NCI-H774 (cell line): ENCODE measurements at regions not wholly inside any gene's neighbourhood (a gene's known extent, or its start where the extent isn't known, plus 50 kb on each side); places are given as distances from the start of the nearest gene placed in this dataset.

ENCODE experiments used
- DNase-seq: peaks from one replicate; lab custom pipeline; 2025; lab: John Stamatoyannopoulos, UW

DNA sequence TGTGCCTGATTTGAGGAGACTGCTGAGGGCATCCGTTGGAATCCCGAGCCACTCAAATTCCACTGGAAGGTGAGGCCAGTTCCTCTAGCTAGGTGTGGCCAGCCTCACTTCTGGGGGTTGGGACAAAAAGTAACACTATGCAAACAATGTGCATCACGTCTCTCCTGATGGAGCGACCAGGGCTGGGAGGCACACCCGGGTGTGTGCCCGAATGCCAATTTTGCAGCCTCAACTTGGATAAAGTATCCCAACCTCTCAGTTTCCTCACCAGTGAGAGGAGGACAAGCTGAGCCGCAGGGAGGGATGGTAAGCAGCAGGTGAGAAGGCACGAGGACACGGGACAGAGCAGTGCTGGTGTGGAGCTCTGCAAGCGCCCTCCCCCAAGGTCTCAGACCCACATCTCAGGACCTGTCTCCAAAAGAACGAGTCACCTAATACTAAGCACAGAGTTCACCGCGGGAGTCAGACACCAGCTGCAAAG, 218.3 kb downstream of the HAUS1 start:
- DNase-seq: no peak

DNA sequence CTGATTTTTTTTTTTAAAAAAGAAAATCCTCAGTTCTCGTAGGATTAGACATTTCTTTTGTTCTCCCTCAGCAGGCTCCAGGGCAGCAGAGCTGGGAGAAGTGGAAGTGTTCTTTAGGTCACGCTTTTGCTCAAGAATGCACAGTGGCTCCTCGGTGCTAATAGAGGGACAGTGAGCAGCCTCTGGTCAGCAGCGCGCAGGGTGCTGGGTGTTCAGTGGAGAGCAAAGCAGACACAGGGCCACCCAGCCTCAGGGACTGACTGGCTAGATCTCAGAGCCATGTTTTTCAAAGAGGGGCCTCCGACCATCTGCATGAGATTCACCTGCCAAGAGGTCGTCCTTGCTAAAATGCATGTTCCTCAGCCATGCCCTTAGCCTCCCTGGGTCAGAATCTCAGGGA, 218.8 kb downstream of the HAUS1 start:
- DNase-seq: no peak

DNA sequence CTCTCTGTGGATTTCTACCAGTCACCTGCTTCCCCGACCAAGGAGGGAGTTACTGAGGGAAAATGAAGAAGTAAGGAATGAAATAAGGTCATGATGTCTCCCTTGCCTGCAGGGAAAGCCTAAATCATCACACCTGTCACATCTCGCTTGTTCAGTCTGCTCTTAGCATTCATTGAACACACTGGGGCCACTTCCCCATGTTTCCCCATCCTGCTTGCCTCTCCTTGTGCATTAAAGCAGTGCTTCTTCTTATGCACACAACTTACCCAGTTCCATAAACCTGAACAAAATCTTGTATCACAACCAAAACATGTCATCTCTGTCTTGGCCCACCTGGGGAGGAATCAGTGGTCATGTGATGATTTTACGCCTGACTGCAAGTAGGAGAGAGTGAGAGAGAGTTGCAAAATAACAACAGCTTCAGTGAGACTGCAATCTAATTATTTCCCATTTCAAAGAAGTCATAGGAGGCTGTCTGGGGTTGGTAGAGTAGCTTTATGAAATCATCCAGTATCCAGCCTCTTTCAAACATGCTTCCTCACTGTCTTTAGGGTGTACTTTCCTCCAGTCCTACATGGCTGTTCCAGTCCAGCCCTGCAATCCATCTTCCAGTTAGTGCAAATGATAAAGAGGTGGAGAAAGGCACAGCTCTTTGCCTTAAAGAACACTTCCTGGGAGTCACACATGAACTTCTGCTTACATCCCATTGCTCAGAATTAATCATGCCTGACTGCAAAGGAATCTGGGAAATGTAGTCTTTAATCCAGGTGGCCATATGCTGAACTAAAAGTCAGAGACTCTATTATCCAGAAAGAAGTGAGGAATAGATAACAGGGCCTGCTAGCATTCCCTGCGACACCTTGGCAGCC, 220.1 kb downstream of the HAUS1 start:
- DNase-seq: peak; percentile 11

DNA sequence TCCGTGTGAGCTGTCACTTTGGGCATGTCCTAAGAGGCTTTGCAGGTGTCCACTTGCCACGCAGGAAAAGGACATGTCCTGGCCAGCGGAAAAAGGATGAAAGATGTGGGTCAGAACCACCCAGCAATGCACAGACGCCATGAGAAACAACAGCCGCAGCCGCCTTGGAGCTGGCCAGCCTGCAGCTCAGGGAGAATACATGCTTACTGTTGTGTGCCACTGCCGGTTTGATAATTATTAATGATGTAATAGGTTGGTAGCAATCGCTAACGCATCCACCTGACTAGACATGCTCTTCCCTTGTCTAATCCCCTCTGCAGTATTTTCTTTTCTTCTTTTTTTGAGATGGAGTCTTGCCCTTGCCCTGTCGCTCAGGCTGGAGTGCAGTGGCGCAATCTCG, 221.7 kb downstream of the HAUS1 start:
- DNase-seq: no peak

DNA sequence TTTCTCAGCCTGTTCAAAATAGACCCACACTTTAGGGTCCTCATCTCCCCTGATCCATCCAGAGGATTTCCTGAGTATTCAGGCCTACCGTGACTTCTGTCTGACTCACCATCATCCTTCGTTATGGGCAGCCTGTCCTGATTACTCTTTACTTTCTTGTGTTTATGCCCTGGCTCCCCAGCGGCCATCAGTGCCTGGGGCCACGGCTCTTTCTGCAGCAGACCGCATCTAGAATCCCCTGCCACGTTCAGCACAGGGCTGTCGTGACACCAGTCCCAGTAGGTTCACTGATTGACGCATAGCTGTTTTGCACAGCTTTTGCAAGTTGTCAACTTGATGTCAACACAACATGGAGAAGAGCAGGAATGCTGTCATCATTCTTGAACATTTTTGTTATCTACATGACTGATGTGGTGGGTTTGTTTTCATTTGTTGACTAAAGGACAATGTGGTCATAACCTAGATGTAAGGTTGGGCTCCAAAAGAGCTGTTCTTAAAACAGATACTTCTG, 225.6 kb downstream of the HAUS1 start:
- no peak for DNase-seq

DNA sequence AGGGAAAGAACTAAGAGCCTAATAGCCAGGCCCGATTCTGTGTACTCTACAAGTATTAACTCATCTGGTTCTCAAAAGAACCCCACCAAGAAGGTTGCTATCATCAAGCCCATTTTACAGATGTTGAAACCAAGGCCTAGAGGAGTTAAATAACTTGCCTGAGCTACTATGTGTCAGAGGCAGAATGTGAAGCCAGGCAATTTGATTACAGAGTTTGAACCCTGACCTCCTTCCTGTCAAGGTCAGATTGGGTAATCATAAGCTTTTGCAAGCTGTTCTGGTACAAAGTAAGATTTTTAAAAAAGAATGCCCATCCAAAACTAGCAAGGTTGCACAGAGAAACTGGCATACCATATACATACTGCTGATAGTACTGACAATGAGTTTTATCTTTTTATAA, 227.1 kb downstream of the HAUS1 start:
- DNase-seq: no peak

DNA sequence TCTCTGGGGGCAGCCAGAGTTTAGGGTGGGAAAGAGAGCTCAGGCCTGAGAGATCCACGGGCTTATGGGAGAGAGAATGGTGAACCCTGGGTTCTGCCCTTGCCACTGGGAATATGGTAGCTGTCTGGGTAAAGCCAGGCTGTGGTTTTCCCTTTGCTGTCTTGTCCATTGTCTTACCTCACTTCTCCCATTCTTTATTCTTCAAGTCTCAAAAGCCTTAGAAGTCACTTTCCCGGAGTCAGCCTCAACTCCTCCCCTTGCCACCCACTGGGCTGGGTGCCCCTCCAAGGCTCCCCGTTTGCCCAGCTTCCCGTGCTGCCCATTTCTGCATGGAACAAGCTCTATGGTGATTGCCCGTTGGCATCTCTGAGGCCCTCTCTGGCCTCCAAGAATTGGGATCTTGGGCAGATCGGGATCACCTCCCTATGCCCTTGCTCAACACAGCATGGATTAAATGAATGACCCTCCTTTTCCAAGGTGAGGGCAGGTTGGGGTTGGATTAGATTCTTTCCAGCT, 228.2 kb downstream of the HAUS1 start:
- DNase-seq: no peak

DNA sequence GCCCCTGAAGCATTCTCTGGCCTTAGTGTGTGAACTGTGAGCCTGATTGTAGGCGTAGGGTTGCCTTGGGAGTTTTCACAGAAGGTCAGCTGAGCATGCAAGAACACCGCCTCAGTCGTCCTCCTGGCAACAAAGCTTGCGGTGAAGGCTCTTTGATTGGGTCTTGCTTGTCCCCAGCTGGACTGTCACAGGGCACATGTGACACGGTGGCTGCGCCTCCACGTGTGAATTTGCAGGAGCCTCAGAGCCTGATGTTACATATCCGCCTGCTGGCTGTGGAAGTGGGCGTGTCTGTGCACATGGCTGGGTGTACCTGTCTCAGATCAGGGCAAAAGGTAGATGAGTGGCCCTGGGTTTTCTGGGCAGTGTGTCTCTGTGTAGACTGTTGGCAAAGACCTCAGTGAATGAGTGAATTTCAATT, 228.7 kb downstream of the HAUS1 start:
- peak; percentile 13 for DNase-seq

DNA sequence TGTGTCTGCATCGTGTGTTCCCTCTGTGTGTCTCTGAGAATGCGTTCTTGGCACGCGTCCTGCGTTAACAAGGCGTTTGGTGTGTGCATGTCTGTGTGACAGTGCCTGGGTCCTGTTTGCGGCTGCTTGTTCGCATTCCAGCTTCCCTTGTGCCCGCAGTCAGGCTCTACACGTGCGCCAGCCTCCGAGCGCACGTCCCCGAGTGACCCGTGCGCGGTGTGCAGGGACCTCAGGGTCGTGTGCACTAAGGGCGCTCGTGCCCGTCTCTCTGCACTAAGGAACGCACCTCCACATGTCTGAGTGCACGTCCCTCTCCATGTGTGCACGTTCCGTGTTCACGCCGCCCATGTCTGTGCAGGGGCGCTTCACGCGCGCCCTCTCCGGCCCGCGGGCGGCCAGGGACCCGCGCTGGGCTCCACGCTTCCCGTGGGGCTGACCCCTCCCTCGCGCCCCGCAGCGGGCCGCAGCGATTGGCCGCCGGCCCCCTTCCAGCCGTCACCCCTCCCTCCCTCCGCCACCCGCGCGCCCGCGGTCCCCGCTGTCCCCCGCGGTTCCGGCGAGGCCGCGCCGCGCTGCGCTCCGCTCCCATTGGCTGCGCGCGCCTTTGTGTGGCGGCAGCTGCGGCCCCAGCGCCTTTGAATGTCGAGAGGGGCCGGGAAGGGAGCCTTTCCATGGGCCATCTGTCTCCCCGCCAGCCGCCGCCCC, 229.4 kb downstream of the HAUS1 start:
- peak; percentile 70 for DNase-seq

DNA sequence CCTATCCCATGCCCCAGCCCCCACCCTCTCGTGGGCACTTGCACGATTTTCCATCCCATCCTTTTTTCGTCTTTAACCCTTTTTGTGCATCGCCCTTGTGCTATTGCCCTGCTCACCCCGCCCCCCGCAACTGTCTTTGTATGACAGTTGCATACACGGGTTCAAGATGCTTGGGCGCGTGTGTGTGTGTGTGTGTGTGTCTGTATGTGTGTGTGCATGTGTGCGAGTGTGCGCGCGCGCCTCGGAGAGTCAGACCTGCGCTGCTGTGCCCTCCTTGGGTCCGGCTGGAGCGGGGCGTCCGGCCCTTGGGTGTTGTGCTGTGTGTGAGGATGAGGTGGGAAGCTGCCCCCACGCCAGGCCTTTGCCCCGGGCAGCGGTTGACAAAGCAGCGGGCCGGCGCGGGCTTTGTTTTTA, 230.7 kb downstream of the HAUS1 start:
- DNase-seq: peak; percentile 9

DNA sequence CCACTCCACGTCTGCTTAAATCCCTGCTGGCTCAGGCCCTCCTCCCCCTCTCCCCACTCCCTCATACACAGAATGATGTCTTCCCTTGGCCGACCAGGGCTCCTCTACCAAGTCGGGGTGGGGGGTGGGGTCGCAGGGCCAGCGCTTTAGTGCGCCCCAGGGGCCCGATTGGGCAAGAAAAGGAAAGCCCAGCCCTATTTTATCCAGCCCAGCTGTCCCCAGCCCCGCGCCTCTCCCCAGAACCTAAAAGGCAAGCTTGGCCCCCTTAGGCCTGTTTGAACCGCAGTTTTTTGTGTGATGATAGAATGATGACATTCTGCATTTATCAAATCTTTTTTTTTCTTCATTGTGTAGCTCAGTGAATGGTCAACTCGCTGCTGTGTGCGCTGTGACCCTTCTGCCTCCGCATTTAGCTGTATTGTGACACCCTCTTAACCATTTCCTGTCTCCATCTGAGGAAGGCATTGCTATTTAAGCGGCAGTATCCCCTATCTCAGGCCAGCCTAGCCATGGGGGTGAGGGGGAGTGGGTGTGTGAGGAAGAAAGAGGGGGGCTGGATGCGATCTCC, 231.4 kb downstream of the HAUS1 start:
- DNase-seq: no peak

DNA sequence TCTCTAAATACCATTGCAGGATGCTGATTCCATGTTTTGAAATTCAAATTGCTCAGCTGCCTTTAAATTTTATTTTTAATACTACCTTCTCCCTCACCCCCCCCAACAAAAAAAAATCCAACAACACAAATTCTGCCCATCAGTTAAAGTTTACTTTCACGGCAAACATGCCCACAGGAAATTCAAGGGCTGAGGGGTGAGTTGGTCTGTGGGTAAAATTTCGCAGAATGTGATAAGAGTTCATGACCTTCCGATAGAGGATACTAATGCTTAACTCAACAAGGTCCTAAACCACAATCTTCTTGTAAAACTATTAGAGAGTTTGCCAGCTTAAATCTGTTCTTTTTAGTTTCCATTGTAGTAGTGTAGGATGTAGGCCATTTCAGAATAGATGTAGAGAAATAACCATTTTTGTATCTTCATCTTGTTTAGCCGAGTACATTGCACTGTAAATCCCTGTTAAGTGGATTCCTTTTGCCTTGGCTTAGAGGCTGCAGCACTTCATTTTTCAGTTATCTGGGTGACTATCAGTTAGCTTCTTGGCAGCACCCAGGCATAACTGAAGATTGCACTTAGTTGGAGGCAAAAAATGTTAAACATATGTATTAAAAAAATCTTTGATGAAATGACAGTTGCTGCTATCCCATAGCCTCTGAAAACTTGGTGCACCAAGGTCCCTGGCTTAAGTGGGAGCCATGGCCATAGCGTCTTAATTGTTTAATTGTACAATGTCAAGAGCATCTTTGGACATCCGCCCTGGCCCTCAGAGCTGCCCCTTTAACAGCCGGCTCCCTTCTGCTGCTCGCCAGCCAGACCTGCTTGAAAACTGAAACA, 232.3 kb downstream of the HAUS1 start:
- DNase-seq: no peak

DNA sequence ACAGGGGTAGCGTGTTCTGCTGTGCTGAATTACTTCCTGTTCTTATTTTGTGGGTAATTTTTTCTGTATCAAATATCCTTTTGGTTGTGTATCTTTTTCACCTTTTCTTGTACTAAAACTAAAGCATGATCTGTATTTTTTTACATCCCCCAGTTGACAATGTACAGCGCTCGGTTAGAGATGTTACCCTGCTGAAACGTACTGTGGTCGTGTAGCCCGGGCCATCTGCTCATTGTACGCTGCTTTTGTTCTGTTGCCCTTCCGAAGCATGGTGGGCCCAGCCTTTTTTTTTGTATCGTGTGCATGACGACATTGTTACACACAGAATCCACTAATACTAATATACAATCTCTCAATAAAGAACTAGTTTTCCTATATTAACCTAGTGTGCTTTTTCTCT, 233.1 kb downstream of the HAUS1 start:
- no peak for DNase-seq

DNA sequence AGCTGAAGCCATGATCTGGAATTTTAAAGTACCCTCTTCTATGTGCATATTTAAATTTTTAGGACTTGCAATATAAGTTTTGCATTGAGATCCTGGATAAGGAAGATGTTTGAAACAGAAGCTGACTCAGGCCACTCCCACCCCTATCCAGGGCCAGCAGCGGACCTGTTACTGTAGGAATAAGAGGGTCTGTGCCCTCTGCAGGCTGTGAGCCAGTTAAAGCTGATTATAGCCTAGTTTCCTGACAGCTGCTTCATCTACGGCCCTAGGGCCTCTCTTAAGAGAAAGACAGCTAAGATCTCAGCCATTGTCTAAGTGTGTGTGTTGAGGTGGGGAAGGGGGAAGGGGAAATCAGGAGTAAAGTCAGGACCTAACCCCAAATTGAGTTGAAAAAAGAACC, 234.0 kb downstream of the HAUS1 start:
- DNase-seq: no peak

DNA sequence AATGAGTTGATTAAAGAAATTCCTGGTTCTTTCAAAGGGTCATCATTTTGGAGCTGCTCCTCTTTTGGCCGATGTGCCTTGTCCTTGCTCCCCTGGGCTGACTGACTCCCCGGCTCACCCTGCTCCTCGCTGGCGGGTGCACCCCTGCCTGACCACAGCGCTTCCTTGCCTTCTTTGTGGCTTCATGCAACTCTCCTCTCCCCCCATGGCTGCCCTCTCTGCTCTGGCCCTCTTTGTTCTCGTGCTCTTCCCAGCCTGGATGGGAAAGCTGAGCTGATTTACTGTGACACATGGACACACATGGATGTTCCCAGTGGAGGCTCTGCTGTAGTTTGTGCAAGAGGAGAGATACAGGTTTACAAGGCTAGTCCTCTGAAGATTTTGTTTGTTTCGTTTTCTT, 234.6 kb downstream of the HAUS1 start:
- no peak for DNase-seq

DNA sequence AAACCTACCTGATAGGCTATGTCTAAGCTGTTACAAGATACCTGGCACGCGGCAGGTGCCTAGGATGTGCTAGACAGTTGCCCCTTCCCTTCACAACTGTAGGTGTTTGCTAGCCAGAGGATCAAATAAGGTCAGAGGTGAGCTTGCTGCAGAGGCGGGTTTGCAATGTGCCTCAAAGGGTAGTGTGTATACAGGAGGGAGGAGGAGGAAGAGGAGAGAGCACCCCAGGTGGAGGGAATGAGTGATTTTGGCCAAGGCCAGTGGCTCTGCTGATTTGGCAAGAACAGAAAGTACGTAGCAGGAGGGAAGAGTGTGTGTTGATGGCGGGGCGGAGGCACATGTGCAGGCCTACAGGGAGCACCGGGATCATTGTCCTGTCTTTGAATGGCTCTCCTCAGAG, 236.5 kb downstream of the HAUS1 start:
- no peak for DNase-seq

DNA sequence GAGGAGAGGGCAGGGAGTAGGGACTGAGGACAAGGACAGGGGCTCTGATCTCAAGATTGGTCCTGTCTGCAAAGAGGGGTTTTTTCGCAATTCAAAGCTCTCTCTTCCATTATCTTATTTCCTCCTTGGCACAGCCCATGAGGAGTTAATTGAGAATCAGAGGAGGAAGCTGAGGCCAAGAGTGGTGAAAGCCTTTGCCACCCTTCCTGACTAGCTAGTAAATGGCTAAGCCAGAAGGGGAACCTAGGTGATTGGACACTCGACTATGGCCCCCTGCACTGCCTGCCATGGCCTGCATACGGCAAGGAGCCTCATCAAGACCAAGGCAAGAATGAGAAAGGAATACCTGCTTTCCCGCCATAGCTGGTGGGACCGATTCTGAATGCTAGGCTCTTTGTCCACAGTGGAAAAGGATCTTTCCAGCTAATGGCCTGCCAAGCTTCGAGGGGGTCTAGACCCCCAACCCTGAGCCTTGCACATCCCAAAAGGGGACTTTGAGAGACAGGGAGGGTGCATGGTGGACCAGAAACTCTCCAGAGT, 237.9 kb downstream of the HAUS1 start:
- DNase-seq: no peak

DNA sequence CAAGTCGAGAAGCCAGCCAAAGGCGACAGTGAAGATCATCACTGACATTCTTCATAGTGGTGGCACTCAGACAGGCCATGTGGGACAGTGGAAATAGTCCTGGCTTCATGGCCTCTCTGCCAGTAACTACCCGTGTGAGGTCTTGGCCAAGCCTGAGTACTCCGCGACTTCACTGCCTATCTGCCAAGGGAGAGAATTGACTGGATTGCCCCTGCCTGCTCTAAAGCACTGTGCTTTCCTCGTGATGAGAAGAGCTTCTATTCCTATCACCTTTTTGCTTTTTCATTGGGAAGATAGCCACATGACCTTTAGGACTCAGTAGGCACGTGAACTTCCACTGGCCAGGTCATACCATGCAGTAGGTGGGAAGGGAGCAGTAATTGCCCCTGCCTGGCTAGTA, 239.3 kb downstream of the HAUS1 start:
- DNase-seq: no peak

DNA sequence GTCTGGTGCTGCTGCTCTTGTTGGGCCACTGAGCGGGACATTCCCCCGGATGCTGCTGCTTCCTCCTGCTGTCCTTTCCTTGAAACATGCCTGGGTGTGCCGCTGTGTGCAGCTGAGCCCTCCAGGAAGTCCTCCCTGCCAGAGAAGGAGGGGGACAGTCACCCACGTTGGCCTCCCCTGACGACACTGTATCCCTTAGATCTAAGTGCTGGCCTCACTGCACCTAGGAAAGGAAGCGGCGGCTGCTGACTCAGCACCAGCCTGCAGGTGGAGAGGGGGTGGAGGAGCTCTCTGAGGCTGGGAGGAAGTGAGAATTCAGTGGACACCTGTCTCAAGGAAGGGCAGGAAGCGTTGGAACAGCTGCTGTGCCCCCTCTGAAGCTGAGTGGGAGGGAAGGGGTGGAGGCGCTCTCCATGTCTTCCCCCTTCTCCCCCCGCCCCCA, 239.8 kb downstream of the HAUS1 start:
- no peak for DNase-seq

DNA sequence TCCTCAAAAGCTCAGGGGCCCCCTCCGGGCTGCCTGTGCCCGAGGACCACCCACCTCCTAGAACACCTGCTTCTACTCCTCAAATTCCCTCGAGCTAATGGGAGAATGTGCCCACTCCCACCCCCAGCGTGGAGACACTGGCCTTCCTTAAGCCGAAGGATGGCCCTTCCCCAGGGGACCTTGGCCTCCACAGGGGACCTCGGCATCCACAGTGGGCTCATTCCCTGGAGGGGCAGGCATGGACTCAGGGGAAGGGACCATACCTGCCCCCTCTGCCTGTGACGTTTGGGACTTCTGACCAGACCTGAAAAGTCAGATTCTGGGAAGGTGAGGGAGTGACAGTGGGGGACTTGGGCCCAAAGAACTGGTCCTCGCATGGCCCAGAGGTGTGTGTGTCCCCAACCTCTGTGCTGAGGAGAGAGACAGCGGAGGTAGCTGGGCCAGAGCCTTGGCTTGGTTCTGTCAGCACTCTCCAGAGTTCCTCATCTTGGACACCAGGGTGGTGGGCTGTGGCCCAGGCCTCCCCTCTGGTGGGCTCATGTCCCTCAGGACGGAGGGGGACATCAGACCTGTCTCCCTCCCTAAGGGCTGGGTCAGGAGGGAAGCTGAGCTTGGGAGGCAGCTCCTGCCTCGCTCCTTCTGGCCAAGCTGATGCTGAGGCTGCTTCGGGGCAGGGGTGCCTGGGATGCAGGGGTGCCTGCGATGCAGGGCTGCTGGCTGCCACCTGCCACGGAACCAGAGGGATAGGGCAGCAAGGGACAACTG, 240.4 kb downstream of the HAUS1 start:
- no peak for DNase-seq

DNA sequence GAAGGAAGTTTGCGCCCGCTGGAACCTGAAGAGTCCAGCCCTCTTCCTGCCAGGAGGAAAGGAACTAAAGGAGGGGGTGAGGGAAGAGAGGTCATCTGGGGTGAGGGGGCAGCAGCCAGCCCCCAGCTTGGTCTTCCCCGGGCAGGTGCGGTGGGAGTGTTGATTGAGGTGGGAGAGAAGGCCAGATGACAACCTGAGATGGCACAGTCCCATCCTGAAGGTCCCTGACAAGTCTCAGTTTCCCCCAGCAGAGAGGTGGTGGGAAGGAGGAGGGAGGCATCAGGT, 240.9 kb downstream of the HAUS1 start:
- DNase-seq: no peak
